Caco-2 (cell line): ENCODE measurements at regions not wholly inside any gene's neighbourhood (a gene's known extent, or its start where the extent isn't known, plus 50 kb on each side); places are given as distances from the start of the nearest gene placed in this dataset.

Experiments used
- BruUV-seq: library from RNA; stranded (reverse); fragments of 400-500 nt; replicated peaks from 2 replicates; lab custom pipeline; 2021; lab: Mats Ljungman, UMichigan
- CTCF ChIA-PET: fragments of 300-600 bp; sonication (Branson Sonifier 250); formaldehyde crosslinking; loops from one replicate; lab custom pipeline; 2022; ENCODE audit warnings: antibody characterized with exemption; lab: Charles Lee
- POLR2A ChIA-PET: fragments of 300-600 bp; sonication (Branson Sonifier 250); formaldehyde crosslinking; loops from one replicate; lab custom pipeline; 2022; ENCODE audit warnings: antibody characterized with exemption; lab: Charles Lee
- DNase-seq, 2 experiments: peaks; one replicate each; pipeline versions ENCODE4 v3.0.0 to v3.0.0-alpha.2; 2020 to 2022
- H3K27me3 ChIP-seq: replicated peaks from 2 replicates; pipeline ENCODE4 v1.6.0; 2011; ENCODE audit warnings: low read length; ENCODE audit not compliant: control insufficient read depth, insufficient read depth
- H3K36me3 ChIP-seq: 2 replicates; pipeline ENCODE4 v1.5.1; 2011; ENCODE audit warnings: low read length; ENCODE audit not compliant: control insufficient read depth, insufficient read depth
- H3K4me1 ChIP-seq: fragments of 250-450 bp; sonication (Bioruptor Pico); 2 replicates; pipeline ENCODE4 v1.5.1; 2020; ENCODE audit warnings: mild to moderate bottlenecking
- H3K4me3 ChIP-seq: 2 replicates; pipeline ENCODE4 v1.5.1; 2011; ENCODE audit warnings: low read depth, mild to moderate bottlenecking, control low read depth, low read length
- H3K9me3 ChIP-seq: fragments of 250-450 bp; sonication (Bioruptor Pico); 2 replicates; pipeline ENCODE4 v1.5.1; 2020; ENCODE audit warnings: mild to moderate bottlenecking, moderate library complexity
- H3K27ac Mint-ChIP-seq: one replicate; pipeline ENCODE4 v1.8.0; 2022; ENCODE audit warnings: mixed read lengths; ENCODE audit not compliant: unreplicated experiment
- H3K27me3 Mint-ChIP-seq: one replicate; pipeline ENCODE4 v1.8.0; 2022; ENCODE audit warnings: mixed read lengths; ENCODE audit not compliant: insufficient read depth, unreplicated experiment
- H3K36me3 Mint-ChIP-seq: one replicate; pipeline ENCODE4 v1.8.0; 2022; ENCODE audit warnings: mild to moderate bottlenecking, mixed read lengths; ENCODE audit not compliant: insufficient read depth, unreplicated experiment
- H3K4me1 Mint-ChIP-seq: one replicate; pipeline ENCODE4 v1.8.0; 2022; ENCODE audit warnings: low read depth, mixed read lengths; ENCODE audit not compliant: unreplicated experiment
- H3K4me3 Mint-ChIP-seq: one replicate; pipeline ENCODE4 v1.8.0; 2022; ENCODE audit warnings: mild to moderate bottlenecking, moderate library complexity, mixed read lengths; ENCODE audit not compliant: unreplicated experiment
- H3K9me3 Mint-ChIP-seq: one replicate; pipeline ENCODE4 v1.8.0; 2022; ENCODE audit warnings: mixed read lengths; ENCODE audit not compliant: unreplicated experiment
- CTCF ChIP-seq, 2 experiments: fragments of 200-600 bp in 1 of 2; IDR thresholded peaks; 1 replicate in 1 of 2; 2 replicates in 1 of 2; pipeline versions ENCODE4 v1.5.1 to v1.8.0; 2011 to 2022; ENCODE audit warnings: antibody characterized with exemption in 1 of 2, control low read depth in 1 of 2, inconsistent platforms in 1 of 2, low read depth in 1 of 2, low read length in 1 of 2, mild to moderate bottlenecking in 1 of 2, moderate library complexity in 1 of 2; ENCODE audit not compliant: insufficient read depth in 1 of 2, severe bottlenecking in 1 of 2, unreplicated experiment in 1 of 2
- intact Hi-C: fragments of 100-400 bp; cut with micrococcal nuclease; formaldehyde crosslinking; loops from one replicate; pipeline ENCODE4 v1.10.0; 2022; ENCODE audit not compliant: unreplicated experiment

- Mint-ChIP-seq H3K4me3 (no peak overlapping the region), H3K9me3 (no peaks in the 10 kb centered on the region), H3K27me3 (no peaks in the 10 kb centered on the region), H3K4me1 (peaks cover 23% of the 10 kb centered on the region), H3K36me3 (no peaks in the 10 kb centered on the region), H3K27ac (no peak overlapping the region)
- DNase-seq = no peak
- CTCF ChIA-PET = no interaction called here
- BruUV-seq = no TSS peak
- Histone ChIP-seq H3K36me3 (no peaks in the 10 kb centered on the region), H3K4me1 (0 out of 2 replicates have a peak, but pooled peaks cover 4% of the 10 kb centered on the region), H3K4me3 (no peak overlapping the region), H3K27me3 (no peaks in the 10 kb centered on the region), H3K9me3 (no peaks in the 10 kb centered on the region)
- intact Hi-C loops = no loop called here
- TF ChIP-seq CTCF (IDR thresholded peaks at IDR 0.05; ENCODE audit: insufficient read depth in 1 of 2, low read depth in 1 of 2, low read length in 1 of 2, severe bottlenecking in 1 of 2, unreplicated experiment in 1 of 2) = no peak
- POLR2A ChIA-PET = no interaction called here
These were observed 121.8 kb upstream of the STOX2 start for GRCh38 chr4:183783306-183783705.

- Mint-ChIP-seq H3K27ac (no peak overlapping the region), H3K4me3 (no peak overlapping the region), H3K9me3 (no peaks in the 10 kb centered on the region), H3K36me3 (no peaks in the 10 kb centered on the region), H3K4me1 (peaks cover 23% of the 10 kb centered on the region), H3K27me3 (no peaks in the 10 kb centered on the region)
- no TSS peak for BruUV-seq
- H3K9me3 ChIP-seq = no peaks in the 10 kb centered on the region
- no peak for DNase-seq
- no peaks in the 10 kb centered on the region for H3K36me3 ChIP-seq
- no peaks in the 10 kb centered on the region for H3K27me3 ChIP-seq
- H3K4me3 ChIP-seq = no peak overlapping the region
- intact Hi-C loops = no loop called here
- POLR2A ChIA-PET = no interaction called here
- TF ChIP-seq CTCF (IDR thresholded peaks at IDR 0.05; ENCODE audit: insufficient read depth in 1 of 2, low read depth in 1 of 2, low read length in 1 of 2, severe bottlenecking in 1 of 2, unreplicated experiment in 1 of 2) = no peak
- CTCF ChIA-PET = no interaction called here
- 0 out of 2 replicates have a peak, but pooled peaks cover 4% of the 10 kb centered on the region for H3K4me1 ChIP-seq
These were observed 121.0 kb upstream of the STOX2 start for GRCh38 chr4:183783991-183784553.

GRCh38 chr4:183788308-183788905 is 116.7 kb upstream of the STOX2 start:
- no peaks in the 10 kb centered on the region for H3K4me1 ChIP-seq
- intact Hi-C loops = no loop called here
- ChIA-PET CTCF (no interaction called here), POLR2A (no interaction called here)
- H3K4me1 Mint-ChIP-seq = peaks cover 8% of the 10 kb centered on the region
- no peak overlapping the region for H3K27ac Mint-ChIP-seq
- H3K4me3 ChIP-seq = no peak overlapping the region
- no peak for DNase-seq
- H3K4me3 Mint-ChIP-seq = no peak overlapping the region
- no peaks in the 10 kb centered on the region for H3K27me3 ChIP-seq
- no peaks in the 10 kb centered on the region for H3K9me3 ChIP-seq
- no peaks in the 10 kb centered on the region for H3K27me3 Mint-ChIP-seq
- no peaks in the 10 kb centered on the region for H3K36me3 Mint-ChIP-seq
- H3K9me3 Mint-ChIP-seq = peaks cover 7% of the 10 kb centered on the region
- no TSS peak for BruUV-seq
- H3K36me3 ChIP-seq = no peaks in the 10 kb centered on the region
- TF ChIP-seq CTCF (IDR thresholded peaks at IDR 0.05; ENCODE audit: insufficient read depth in 1 of 2, low read depth in 1 of 2, low read length in 1 of 2, severe bottlenecking in 1 of 2, unreplicated experiment in 1 of 2) = no peak
